HG03175 (cell line): ENCODE measurements at regions not wholly inside any gene's neighbourhood (a gene's known extent, or its start where the extent isn't known, plus 50 kb on each side); places are given as distances from the start of the nearest gene placed in this dataset.

ENCODE experiments used
- ATAC-seq: cut with Tn5 transposase; IDR thresholded peaks from one replicate; pipeline ENCODE4 v1.9.1; 2021; ENCODE audit warnings: mild to moderate bottlenecking, moderate library complexity; ENCODE audit not compliant: unreplicated experiment

DNA sequence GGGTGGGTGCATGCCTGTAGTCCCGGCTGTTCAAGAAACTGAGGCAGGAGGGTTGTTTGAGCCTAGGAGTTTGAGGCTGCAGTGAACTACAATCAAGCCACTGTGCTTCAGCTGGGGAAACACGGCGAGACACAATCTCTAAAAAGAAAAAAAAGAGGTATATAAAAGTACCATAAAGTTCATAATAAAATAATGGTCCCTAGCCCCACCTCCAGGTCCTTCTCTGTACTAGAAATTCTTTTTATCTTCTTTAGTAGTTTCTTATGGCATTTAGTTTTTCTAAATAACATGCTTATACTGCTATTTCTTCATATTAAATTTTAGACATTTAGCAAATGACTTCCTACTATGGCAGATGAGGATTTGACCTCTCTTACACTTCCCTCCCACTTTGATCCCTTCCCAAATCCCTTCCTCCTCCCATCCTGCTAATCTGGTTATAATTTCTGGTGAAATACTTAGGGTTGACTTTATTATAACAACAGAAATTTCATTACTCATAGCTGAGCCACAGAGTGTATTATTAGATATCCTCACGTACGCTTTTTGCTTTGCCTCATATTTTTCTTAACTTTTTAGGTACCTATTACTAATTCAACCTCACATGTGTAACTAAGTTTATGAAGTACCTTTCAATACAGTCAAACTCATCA lies 94.7 kb downstream of the SLC41A2 start:
- ATAC-seq: no peak

DNA sequence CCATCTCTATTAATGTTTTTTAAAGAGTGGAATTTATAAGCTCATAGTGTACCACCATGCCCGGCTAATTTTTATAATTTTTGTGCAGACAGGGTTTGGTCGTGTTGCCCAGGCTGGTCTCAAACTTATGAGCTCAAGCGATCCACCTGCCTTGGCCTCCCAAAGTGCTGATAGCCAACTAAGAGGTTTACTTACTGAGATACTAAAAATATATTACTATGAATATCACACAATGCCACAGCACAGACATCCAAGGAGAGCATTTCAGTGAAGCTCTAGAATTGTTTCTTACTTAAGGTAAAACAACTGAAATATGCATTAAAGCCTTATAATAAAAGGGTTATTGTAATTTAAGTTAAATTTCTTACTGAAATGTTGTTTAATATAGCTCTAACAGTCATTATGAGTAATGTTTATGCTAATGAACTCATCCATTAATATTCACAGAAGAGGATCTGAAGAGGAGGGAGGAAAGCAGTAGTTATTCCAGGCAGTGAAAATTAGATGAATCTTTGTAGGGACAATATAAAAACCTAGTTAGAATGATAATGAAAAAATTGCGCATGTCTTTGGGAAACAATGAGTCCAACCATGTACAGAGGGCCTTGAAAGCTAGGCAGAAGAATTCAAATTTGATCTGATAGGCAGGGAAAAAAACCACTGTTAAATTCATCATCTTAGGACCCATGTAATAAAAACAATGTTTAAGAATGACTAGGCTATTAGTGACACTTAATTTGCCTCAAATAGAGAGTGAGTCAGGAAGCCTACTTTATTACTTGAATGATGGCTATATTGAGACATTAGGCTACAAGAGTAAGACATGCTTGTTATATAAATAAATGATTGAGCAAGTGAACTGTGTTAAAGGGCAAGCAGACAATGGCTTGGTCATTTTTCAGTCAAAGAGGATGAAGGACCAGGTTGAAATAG lies 99.2 kb downstream of the SLC41A2 start:
- ATAC-seq: no peak

DNA sequence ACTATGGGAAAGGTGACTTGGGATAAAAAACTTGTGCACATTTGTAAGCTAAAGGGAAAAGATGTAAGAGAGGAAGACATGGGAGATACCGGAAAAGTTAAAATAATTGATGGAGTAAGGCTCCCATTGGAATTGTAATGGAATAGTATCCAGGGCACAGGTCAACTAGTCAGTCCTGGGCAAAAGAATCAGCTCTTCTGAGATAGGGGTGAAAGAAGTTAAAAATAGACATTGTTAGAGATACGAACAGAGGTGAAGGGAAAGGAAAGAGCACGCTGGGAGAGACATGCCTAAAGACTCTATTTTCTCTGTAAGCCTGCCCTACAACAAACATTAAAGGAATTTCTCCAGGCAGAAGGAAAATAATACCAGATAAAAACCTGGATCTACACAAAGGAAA lies 101.6 kb downstream of the SLC41A2 start:
- no peak for ATAC-seq

DNA sequence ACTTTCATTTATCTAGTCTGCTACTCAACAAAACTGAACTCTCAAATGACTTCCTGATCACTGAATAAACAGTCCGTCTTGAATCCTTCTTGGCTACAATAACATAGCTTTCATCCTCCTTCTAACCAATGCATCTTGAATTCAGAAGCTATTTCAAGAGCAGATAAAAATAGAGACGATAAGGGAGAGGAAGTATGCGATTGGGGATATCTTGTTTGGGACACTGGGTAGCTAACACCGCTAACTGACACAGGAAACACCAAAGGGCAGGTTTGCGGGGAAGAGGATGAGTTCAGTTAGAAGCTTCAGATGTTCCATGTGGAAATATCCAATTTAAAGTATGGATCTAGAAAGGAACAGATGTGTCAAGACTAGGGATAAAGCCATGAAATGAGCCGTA lies 102.5 kb downstream of the SLC41A2 start:
- no peak for ATAC-seq

DNA sequence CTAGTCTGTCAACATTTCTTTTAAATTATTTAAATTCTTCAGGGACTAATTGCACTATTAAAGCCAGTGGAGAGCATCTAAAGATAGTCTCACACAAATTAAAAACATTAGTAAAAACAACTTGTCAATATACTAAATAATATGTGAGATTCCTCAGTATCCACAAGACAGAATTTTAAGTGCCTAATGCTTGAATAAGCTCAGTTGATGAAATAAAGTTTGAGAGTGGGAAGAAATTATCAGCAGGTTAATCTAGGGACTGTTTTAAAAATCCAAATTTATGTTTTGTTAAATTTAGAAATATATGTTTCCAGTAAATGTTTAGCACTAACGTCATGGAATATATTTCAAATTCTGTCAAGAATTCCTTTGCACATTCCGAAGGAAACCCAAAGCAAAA lies 105.2 kb downstream of the SLC41A2 start:
- no peak for ATAC-seq

DNA sequence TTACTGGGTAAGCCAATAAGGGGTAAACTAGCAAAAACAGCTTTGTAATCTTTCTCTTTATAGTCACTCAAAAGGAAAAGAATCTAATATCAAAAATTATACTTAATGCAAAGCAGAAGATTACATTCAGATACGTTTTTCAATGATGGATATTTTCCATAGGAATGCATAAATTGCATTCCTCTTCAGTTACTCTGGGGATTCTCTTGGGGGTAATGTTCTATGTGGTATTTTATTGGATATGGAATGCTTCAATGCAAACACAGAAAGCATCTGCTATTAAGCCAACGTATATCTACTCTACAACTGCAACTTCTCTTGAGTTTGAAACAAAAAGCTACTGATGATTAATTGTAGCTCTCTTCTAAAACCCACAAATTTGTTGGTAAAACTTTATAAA lies 106.0 kb downstream of the SLC41A2 start:
- no peak for ATAC-seq

DNA sequence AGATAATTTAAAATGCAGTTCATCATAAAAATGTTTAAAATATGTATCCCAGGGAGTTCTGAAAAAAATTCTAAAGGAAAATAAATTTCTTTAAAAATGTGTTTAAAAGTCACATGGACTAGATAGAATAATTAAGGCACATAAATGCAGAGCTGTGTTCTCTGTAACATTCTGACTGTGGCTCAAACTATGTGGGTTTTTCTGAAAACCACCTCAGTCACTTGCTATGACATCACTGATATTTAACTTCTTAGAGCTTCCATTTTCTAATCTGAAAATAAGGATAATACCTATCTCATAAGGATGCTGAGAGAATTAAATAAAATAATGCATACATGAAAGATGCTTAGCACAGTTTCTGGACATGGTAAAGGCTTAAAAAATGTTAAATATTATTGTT lies 107.3 kb downstream of the SLC41A2 start:
- no peak for ATAC-seq

DNA sequence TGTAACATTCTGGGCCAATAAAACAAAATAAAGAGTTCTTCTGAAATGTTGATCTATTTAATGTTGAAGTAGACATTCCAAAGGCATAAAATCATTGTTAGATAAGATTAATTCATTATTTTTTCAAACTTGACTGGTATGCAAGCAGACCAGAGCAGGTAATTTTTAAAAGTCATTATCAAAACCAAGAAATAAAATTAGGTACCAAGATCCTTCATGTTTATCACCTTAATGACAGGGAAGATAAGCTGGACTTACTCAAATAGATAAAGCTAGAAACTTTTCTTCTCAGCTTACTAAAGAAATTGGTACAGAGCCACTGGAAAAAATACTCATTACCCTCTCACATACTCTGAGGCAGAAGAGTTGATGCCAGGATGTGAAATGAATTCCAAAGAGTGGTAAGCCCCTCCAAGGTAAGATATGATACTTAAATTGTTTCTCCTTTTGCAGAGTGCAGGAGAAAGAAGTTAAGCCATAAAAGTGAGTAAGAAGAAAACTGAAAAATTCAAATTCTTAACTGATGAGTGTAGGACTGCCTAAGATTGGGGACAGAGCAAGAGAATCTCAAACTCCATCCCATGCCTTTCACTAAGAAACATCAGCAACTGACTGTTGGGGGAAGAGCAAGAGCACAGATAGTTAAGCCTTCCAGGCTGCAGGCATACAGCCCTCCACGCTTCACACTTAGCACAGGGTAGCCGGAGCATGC lies 111.9 kb downstream of the SLC41A2 start:
- no peak for ATAC-seq

DNA sequence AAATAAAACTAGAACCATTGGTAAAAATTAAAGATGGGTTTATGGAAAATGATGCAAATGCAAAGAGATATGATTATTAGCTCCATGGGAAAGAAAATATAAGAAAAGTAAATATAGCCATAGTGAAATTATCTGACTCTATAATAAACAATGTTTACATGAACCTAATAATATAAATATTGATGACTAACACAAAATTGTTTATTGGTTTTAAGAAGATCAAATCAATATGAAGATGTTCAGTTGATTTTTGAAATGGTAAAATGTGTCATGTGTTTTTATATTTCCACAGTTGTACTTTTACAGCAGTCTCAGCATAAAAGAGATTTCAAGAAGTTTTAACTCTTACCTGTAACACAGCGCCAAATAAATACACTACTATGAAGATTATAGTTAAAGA lies 114.0 kb downstream of the SLC41A2 start:
- ATAC-seq: no peak

DNA sequence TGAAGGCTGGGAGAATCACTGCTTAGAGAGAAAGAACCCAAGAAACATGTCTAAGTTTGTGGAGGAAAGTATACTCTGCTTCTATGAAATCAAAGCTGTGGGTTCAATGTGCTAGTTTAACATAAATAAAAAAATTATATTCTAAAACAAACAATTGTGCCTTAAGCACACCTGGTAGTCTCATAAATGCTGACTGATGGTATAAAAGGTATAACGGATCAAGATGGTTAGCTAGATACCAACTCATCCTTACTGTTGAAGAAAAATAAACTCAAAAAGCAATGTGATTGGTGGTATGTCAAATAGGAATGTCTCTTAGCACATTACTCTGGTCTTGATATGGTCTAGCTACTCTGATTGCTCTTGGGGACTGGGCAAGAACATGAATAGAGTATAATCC lies 117.8 kb downstream of the SLC41A2 start:
- ATAC-seq: no peak

DNA sequence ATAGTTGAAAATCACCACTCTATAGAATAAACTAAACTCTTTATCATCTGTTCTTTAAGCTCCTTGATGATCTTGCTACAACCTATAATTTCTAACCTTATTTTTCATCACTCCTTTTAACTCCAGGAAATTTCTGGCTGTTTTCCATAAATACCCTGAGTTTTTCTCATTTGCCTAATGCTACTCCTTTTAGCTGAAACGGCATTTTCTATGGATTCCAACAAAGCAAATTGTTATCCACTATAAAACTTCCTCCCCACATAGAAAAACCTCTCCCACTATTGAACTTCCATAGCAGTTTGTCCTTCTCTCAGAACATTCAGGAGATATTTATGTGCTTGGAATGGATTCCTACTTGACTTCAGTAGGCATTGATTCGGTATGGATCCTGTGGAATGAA lies 122.8 kb downstream of the SLC41A2 start:
- ATAC-seq: no peak

DNA sequence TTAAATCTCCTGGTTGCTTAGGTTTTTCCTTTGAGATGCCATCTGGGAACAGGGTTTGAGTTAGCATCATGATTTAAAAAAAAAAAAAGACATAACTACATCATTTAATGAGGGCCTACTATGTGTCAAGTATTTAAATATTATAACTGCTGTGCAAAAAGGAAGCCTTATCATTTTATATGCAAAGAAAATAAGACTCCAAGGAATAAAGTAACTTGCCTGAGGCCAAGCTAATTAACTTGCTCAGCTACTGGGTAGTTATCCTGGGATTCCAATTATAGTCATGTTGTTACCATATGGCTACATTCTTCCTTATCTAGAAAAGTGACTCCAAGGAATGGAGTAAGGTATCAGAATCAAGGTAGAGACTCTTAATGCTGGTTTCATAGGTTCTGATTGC lies 123.5 kb downstream of the SLC41A2 start:
- ATAC-seq: no peak

DNA sequence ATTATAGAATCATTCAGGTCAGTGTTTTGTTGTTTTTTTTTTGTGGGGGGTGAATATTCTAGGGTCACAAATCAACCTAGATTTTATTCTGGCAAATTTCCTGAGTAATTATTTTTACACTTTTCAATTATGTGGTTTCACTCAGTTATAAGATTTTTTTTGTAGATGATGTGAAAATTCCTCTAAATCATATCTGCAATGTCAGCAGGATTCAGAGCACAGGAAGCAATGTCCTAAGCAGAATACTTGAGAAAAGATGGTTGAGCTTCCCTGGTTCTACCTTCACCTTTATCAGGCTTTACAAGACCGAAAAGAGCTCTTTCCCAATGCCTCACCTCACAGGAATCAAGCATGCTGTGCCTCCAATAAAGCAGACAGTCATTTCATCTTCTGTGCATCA lies 124.3 kb downstream of the SLC41A2 start:
- ATAC-seq: no peak

DNA sequence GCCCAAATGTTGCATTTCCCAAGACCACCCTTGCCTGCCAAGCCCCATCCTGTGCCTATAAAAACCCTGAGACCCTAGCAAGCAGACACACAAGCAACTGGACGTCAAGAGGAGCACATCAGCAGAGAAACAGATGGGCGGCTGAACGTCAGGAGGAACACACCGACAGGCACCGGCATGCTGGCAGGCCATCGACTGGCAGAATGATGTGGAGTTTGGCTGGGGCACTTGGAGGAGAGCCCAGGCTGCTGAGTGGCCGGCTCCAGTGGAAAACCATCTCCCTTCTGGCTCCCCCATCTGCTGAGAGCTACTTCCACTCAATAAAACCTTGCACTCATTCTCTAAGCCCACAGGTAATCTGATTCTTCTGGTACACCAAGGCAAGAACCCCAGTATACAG lies 130.1 kb downstream of the SLC41A2 start:
- no peak for ATAC-seq

DNA sequence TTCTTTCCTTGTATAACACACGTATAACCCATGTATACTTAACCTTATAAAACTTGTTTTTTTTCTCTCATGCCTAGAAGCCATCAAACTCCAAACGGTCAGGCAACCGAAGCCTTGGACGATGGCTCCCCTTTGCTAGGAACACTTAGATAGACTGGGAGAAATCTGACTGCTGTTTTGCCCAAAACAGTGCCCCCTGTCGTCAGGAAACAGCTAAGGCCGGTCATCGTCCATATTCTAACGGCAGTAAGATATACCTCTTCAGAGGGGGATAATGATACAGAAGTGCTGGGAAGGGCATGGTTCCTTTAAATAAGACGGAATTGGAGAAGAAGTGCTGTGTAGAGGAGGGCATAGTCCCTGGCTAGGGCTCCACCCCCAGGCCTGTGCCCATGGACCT lies 130.5 kb downstream of the SLC41A2 start:
- no peak for ATAC-seq

DNA sequence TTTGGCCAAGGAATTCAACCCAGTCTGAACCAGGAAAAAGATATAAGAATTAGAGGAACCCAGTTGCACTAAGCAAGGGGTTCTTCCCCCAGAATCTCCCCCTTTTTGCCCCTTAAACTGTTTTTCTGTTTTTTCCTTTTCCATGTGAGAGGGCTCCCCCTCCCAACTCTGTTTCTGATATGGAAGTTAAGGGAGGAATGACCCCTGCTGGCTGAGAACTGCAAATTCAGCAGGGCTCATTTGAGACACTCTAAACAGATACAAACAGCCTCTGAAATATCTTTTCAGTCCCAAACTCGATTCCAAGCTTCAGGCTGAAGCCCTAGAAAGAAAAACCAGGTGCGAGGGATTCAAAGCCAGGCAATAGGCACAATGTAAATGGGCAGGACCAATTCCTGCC lies 132.7 kb downstream of the SLC41A2 start:
- ATAC-seq: no peak

DNA sequence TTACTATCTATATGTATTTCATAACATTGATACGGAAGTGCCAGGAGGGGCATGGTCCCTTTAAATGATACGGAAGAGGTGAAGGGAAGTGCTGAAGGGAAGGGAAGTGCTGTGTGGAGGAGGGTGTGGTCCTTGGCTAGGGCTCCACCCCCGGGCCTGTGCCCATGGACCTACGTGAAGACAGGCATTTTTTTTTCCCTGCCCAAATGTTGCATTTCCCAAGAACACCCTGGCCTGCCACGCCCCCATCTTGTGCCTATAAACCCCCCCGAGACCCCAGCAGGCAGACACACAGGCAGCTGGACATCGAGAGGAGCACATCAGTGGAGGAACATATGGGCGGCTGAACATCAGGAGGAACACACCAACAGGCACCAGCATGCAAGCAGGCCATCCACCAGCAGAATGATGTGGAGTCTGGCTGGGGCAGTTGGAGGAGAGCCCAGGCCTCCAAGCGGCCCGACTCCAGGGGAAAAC lies 134.1 kb downstream of the SLC41A2 start:
- no peak for ATAC-seq

DNA sequence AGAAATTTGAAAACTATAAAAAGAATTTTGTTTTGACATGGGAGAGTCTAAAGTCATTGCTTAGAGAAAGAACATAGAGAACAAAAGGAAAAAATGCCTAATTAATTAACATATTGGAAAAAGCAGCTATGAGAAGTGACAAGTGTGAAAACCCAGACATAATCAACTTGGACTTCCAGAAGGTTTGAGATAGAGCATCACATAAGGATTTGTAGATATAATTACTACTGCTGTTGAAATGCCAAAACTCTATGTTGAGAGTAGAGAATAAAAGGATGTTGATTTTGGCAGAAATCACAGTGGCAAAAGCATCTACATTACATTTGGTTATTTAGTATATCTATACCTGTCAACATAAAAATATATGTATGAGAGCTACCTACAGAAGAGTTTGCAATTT lies 135.1 kb downstream of the SLC41A2 start:
- ATAC-seq: no peak

DNA sequence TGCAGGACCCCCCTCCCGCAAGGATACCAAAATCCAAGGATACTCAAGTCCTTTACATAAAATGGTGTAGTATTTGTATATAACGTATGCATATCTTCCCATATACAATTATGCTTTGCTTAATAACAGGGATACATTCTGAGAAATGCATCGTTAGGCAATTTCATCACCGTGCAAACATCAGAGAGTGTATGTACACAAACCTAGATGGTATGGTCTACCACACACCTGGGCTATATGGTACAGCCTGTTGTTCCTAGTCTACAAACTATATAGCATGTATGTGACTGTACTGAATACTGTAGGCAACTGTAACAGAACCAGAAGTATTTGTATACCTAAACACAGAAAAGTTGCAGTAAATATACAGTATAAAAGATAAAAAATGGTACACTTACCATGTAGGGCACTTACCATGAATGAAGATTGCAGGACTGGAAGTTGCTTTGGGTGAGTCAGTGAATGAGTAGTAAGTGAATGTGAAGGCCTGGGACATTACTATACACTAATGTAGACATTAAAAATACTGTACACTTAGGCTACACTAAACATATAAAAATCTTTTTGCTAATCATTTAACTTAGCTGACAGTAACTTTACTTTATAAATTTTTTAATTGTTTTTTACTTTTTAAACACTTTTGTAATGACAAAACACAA lies 141.1 kb downstream of the SLC41A2 start:
- no peak for ATAC-seq

DNA sequence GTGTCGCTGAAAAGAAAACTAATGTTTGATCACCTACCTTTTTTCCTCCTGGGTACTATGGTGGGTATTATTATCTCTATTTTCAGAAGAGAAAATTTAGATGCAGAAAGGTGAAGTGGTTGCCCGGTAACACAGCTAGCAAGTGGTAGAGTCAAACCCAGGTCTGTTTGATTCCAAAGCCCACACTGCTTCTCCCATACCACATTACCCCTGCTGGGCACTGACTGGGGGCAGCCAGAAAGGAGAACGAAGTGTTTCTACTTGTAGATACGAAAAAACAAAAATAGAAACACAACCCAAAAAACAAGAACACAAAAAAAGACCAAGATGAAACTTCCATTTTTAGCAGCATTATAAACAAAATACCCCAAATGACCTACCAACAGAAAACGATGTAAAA lies 142.2 kb downstream of the SLC41A2 start:
- no peak for ATAC-seq

DNA sequence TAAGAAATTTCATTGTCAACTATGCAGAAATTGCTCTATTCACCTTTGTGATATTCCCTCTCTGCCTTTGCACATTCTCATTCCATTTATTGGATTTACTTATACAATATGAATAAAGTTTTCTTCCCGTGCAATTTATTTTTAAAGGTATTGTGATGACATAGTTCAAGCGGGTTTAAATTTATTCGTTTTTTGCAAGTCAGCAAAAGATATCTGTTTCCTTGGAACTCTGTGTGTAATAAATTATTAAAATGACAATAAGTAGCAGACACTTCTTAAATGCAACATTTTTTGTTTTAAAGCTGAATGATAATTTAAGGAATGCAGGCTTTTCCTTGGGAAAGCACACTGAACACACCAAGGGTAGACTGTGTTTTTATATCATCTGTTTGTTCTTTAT lies 143.1 kb downstream of the SLC41A2 start:
- ATAC-seq: no peak
